ENCODE measurements at regions not wholly inside any gene's neighbourhood (a gene's known extent, or its start where the extent isn't known, plus 50 kb on each side); places are given as distances from the start of the nearest gene placed in this dataset.

GRCh38 chr6:140364916-140365315 lies 990.5 kb upstream of the CITED2 start:
- DNase-seq (ENCODE audit: low spot score) (no peak), ATAC-seq (ENCODE audit: low FRiP score) (no peak)
- no peak for TF ChIP-seq CTCF (IDR thresholded peaks at IDR 0.05)

GRCh38 chr6:140360651-140361050 lies 986.2 kb upstream of the CITED2 start:
- no peak for TF ChIP-seq CTCF (IDR thresholded peaks at IDR 0.05)
- ATAC-seq (ENCODE audit: low FRiP score) (no peak), DNase-seq (ENCODE audit: low spot score) (no peak)

GRCh38 chr6:140355476-140355875 lies 981.0 kb upstream of the CITED2 start:
- no peak for DNase-seq (ENCODE audit: low spot score)
- TF ChIP-seq CTCF (IDR thresholded peaks at IDR 0.05) = no peak
- ATAC-seq (ENCODE audit: low FRiP score) = no peak

GRCh38 chr6:140354296-140354695 lies 979.8 kb upstream of the CITED2 start:
- TF ChIP-seq CTCF (IDR thresholded peaks at IDR 0.05) = no peak
- DNase-seq (ENCODE audit: low spot score) (no peak), ATAC-seq (ENCODE audit: low FRiP score) (no peak)

- no peak for TF ChIP-seq CTCF (IDR thresholded peaks at IDR 0.05)
- DNase-seq (ENCODE audit: low spot score) (no peak), ATAC-seq (ENCODE audit: low FRiP score) (no peak)
Measured at GRCh38 chr6:140353536-140353935, 979.1 kb upstream of the CITED2 start.

GRCh38 chr6:140346428-140346827 lies 972.0 kb upstream of the CITED2 start:
- ATAC-seq (ENCODE audit: low FRiP score) (peak; percentile 86), DNase-seq (ENCODE audit: low spot score) (no peak)
- TF ChIP-seq CTCF (IDR thresholded peaks at IDR 0.05) = no peak

- ATAC-seq (ENCODE audit: low FRiP score) = no peak
- TF ChIP-seq CTCF (IDR thresholded peaks at IDR 0.05) = no peak
Measured at GRCh38 chr6:140345935-140346334, 971.5 kb upstream of the CITED2 start.

More at GRCh38 chr6:140345935-140346334, 971.5 kb upstream of the CITED2 start:
- DNase-seq (ENCODE audit: low spot score) = no peak
